ENCODE measurements at regions not wholly inside any gene's neighbourhood (a gene's known extent, or its start where the extent isn't known, plus 50 kb on each side); places are given as distances from the start of the nearest gene placed in this dataset.
"Not testable (repeated sequence)": the region's sequence is repeated elsewhere in the genome, so short reads cannot be mapped to it uniquely, and the experiment has no call there.

GRCh38 chr12:46990211-46990610, 89.2 kb upstream of the PCED1B start:
- DNase-seq, result no peak

- not testable (repeated sequence) for DNase-seq
These were observed 87.4 kb upstream of the PCED1B start for GRCh38 chr12:46992051-46992450.

GRCh38 chr12:46998811-46999368, 80.5 kb upstream of the PCED1B start:
- no peak for DNase-seq

GRCh38 chr12:47004634-47005033, 74.8 kb upstream of the PCED1B start:
- DNase-seq, result no peak

- no peak for DNase-seq
These were observed 72.4 kb upstream of the PCED1B start for GRCh38 chr12:47007048-47007447.

- DNase-seq, result no peak
These were observed 66.9 kb upstream of the PCED1B start for GRCh38 chr12:47012552-47012951.

- no peak for DNase-seq
These were observed 64.9 kb upstream of the PCED1B start for GRCh38 chr12:47014474-47014873.

GRCh38 chr12:47015381-47015780, 64.0 kb upstream of the PCED1B start:
- DNase-seq, result no peak

- DNase-seq, result no peak
These were observed 62.2 kb upstream of the PCED1B start for GRCh38 chr12:47017041-47017713.

- DNase-seq, result no peak
These were observed 61.4 kb upstream of the PCED1B start for GRCh38 chr12:47017901-47018475.

- no peak for DNase-seq
These were observed 59.1 kb upstream of the PCED1B start for GRCh38 chr12:47020211-47020821.

- no peak for DNase-seq
These were observed 58.1 kb upstream of the PCED1B start for GRCh38 chr12:47021298-47021697.

GRCh38 chr12:47022296-47022695, 57.1 kb upstream of the PCED1B start:
- DNase-seq, result no peak

GRCh38 chr12:47023311-47023710, 56.1 kb upstream of the PCED1B start:
- no peak for DNase-seq

GRCh38 chr12:47023953-47024352, 55.5 kb upstream of the PCED1B start:
- DNase-seq, result no peak

- no peak for DNase-seq
These were observed 55.0 kb upstream of the PCED1B start for GRCh38 chr12:47024463-47024862.

- no peak for DNase-seq
These were observed 54.1 kb upstream of the PCED1B start for GRCh38 chr12:47025349-47025748.

- no peak for DNase-seq
These were observed 53.6 kb upstream of the PCED1B start for GRCh38 chr12:47025798-47026197.

GRCh38 chr12:47026291-47026690, 53.1 kb upstream of the PCED1B start:
- no peak for DNase-seq
